Liver (tissue), 3 donors: ENCODE measurements at regions not wholly inside any gene's neighbourhood (a gene's known extent, or its start where the extent isn't known, plus 50 kb on each side); places are given as distances from the start of the nearest gene placed in this dataset.

Experiments
- GABPA ChIP-seq, 2 donors: IDR thresholded peaks in 1 of 2; conservative IDR thresholded peaks in 1 of 2; 2 replicates each; pipeline ENCODE4 v1.6.1; 2016; ENCODE audit warnings: antibody characterized with exemption in 2 of 2, mild to moderate bottlenecking in 1 of 2, moderate library complexity in 1 of 2
- RAD21 ChIP-seq, 2 donors: IDR thresholded peaks; 2 replicates each; pipeline ENCODE4 v1.6.1; 2016; ENCODE audit warnings: antibody characterized with exemption in 2 of 2, mild to moderate bottlenecking in 2 of 2
- SP1 ChIP-seq: IDR thresholded peaks from 2 replicates; pipeline ENCODE4 v1.6.1; 2018; ENCODE audit warnings: antibody characterized with exemption, mild to moderate bottlenecking
- TF ChIP-seq, protein P1 (sequence below): fragments of 150-350 bp; IDR thresholded peaks from 2 replicates; pipeline ENCODE4 v1.5.1; 2017; ENCODE audit warnings: improper control_type of control experiment, low read depth, low read length; ENCODE audit not compliant: missing input control
- TF ChIP-seq, protein P2 (sequence below): IDR thresholded peaks from 2 replicates; pipeline ENCODE4 v1.6.1; 2016; ENCODE audit warnings: antibody characterized with exemption, mild to moderate bottlenecking
- TF ChIP-seq, protein P3 (sequence below): IDR thresholded peaks from 2 replicates; pipeline ENCODE4 v1.6.1; 2016; ENCODE audit warnings: antibody characterized with exemption
- donor health status: healthy.
- donor health status: healthy.

DNA sequence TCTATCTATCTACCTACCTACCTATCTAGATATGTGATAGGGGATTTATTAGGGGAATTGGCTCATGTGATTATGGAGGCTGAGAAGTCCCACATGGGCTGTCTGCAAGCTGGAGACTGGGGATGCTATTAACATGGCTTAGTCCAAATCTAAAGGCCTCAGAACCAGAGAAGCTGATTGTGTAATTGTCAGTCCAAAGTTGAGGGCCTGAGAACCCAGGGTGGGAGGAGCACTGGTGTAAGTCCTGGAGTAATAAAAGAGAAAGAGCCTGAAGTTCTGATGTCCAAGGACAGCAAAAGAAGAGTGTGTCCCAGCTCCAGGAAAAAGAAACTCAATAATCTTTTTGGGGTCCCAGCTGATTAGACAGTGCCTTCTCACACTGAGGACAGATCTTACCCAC lies 98.5 kb upstream of the SEL1L start:
- TF ChIP-seq, protein P1, sequence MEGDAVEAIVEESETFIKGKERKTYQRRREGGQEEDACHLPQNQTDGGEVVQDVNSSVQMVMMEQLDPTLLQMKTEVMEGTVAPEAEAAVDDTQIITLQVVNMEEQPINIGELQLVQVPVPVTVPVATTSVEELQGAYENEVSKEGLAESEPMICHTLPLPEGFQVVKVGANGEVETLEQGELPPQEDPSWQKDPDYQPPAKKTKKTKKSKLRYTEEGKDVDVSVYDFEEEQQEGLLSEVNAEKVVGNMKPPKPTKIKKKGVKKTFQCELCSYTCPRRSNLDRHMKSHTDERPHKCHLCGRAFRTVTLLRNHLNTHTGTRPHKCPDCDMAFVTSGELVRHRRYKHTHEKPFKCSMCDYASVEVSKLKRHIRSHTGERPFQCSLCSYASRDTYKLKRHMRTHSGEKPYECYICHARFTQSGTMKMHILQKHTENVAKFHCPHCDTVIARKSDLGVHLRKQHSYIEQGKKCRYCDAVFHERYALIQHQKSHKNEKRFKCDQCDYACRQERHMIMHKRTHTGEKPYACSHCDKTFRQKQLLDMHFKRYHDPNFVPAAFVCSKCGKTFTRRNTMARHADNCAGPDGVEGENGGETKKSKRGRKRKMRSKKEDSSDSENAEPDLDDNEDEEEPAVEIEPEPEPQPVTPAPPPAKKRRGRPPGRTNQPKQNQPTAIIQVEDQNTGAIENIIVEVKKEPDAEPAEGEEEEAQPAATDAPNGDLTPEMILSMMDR, result no peak
- TF ChIP-seq, protein P2, sequence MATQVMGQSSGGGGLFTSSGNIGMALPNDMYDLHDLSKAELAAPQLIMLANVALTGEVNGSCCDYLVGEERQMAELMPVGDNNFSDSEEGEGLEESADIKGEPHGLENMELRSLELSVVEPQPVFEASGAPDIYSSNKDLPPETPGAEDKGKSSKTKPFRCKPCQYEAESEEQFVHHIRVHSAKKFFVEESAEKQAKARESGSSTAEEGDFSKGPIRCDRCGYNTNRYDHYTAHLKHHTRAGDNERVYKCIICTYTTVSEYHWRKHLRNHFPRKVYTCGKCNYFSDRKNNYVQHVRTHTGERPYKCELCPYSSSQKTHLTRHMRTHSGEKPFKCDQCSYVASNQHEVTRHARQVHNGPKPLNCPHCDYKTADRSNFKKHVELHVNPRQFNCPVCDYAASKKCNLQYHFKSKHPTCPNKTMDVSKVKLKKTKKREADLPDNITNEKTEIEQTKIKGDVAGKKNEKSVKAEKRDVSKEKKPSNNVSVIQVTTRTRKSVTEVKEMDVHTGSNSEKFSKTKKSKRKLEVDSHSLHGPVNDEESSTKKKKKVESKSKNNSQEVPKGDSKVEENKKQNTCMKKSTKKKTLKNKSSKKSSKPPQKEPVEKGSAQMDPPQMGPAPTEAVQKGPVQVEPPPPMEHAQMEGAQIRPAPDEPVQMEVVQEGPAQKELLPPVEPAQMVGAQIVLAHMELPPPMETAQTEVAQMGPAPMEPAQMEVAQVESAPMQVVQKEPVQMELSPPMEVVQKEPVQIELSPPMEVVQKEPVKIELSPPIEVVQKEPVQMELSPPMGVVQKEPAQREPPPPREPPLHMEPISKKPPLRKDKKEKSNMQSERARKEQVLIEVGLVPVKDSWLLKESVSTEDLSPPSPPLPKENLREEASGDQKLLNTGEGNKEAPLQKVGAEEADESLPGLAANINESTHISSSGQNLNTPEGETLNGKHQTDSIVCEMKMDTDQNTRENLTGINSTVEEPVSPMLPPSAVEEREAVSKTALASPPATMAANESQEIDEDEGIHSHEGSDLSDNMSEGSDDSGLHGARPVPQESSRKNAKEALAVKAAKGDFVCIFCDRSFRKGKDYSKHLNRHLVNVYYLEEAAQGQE, result no peak
- TF ChIP-seq RAD21 (IDR thresholded peaks at IDR 0.05), result no peak
- TF ChIP-seq SP1, result no peak
- no peak for TF ChIP-seq GABPA (IDR thresholded peaks at IDR 0.05 in 1 of 2, conservative IDR thresholded peaks at IDR 0.05 in 1 of 2)
- TF ChIP-seq, protein P3, sequence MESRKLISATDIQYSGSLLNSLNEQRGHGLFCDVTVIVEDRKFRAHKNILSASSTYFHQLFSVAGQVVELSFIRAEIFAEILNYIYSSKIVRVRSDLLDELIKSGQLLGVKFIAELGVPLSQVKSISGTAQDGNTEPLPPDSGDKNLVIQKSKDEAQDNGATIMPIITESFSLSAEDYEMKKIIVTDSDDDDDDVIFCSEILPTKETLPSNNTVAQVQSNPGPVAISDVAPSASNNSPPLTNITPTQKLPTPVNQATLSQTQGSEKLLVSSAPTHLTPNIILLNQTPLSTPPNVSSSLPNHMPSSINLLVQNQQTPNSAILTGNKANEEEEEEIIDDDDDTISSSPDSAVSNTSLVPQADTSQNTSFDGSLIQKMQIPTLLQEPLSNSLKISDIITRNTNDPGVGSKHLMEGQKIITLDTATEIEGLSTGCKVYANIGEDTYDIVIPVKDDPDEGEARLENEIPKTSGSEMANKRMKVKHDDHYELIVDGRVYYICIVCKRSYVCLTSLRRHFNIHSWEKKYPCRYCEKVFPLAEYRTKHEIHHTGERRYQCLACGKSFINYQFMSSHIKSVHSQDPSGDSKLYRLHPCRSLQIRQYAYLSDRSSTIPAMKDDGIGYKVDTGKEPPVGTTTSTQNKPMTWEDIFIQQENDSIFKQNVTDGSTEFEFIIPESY, result no peak
